GM18520 (cell line): ENCODE measurements at regions not wholly inside any gene's neighbourhood (a gene's known extent, or its start where the extent isn't known, plus 50 kb on each side); places are given as distances from the start of the nearest gene placed in this dataset.

ENCODE experiments used
- ATAC-seq: cut with Tn5 transposase; IDR thresholded peaks from one replicate; pipeline ENCODE4 v1.9.1; 2021; ENCODE audit not compliant: unreplicated experiment

DNA sequence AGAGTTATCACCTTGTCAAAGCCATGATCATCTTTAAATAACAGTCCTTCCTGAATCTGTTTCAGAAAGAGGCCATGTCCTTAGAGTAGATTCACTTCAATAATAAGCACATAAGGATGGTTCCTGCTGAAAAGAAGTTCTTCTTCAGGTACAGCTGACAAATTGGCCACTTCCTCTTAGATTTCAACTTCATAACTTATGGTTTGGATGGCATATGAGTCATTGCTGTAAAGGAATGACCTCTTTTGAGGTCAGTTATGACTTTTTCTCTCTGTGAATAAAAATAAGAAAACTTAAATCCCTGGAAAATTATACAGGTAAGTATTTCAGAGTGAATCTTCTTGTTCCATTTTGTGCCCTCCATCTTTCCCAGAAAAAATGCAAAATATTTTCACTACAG, 555.3 kb upstream of the ZNF462 start:
- no peak for ATAC-seq

DNA sequence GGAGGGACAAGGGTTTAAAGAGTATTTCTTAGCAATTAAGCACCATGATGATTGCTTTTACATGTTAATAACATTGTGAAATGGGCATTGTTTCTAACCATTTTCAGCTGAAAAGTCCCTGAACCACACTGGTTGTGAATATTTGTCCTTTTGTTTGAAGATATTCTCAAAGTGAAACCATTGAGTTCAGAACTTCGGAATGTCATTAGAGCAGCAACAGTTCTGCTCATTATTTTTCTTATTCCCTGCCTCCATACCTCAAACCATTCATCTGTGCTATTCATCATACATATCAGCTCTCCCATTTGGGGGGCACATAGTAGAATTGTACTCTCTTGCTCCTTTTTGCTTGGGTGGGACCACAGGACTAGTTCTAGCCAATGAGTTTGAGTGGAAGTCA, 553.0 kb upstream of the ZNF462 start:
- no peak for ATAC-seq

DNA sequence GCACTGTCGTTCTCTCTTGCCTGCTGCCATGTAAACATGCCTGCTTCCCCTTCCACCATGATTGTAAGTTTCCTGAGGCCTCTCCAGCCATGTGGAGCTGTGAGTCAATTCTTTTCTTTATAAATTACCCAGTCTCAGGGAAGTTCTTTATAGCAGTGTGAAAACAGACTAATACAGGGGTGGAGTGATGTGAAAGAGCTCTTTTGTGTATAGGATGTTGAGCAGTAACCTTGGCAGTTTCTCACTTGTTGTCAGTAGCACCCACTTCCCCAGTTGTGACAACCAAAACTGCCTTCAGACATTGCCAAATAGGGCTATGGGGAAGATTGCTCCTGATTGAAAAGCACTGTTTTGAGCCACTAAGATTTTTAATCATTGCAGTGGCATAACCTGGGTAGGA, 552.2 kb upstream of the ZNF462 start:
- ATAC-seq, result no peak

DNA sequence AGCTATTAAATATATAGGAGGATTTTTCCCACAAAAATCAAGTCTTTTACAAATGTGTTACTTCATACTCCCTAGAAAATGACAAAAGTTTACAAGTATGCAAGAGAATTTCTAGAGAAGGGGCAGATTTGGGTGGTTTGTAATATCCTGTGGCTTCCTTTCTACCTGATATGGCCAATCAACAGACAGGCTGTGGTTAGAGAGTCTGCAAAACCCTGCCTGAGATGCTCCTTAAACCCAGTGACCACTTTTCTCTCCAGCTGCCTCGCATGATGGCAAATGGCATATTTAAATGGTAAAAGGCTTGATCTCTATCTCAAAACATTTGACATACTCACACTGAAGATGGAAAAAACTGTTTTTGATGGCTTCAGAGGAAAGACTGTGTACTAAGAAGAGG, 550.1 kb upstream of the ZNF462 start:
- ATAC-seq, result no peak

DNA sequence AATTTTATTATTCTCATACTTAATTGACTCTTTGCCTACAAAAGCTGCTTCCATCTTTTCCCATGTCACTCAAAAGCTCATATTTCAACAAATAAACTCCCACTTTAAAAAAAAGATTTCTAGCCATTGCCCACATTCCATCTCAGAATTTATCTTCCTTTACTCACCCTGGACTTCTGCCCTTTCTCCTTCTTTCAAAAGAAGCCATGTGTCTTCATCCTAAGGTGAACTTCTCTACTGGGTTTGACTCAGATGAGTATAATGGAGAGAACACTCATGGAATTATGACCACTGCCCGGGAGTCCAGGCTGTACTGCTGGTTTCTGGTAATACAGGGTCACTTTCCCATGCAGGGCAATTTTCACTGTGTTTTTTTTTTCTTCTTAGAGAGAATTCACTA, 548.5 kb upstream of the ZNF462 start:
- ATAC-seq, result no peak

DNA sequence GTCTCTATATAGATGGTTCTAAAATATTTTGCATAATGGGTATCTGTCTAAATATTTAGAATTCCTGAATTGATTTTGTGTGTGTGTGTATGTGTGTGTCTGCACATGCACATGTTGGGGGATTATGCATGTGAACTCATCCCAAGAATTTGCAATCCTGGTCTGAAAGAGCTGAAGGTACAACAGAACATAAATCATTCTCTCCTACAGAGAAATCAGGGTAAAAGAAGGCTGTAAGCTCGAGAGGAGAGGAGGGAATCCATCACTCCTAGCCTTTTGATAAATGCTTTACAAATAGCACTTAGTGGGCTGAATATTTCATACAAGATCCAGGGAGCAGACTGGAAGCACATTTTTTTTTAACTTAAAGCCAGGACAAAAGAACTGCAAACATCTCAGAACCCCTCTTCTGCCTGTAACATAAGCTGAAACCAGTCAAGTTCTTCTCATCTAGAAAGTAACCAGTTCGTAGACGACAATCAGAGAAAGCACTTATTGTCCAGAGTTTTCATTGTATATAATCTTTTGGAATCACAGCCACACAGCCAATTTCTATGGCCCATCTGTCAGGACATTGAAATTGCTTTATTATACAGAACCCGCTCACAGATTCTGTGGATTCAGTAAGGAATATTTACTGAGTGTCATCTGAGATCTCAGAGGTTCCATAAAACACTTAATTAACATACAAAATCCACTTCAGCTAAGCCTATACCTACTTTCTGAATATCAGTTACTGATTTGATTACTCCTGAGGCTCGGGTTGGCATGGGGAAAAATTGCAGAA, 541.4 kb upstream of the ZNF462 start:
- no peak for ATAC-seq

DNA sequence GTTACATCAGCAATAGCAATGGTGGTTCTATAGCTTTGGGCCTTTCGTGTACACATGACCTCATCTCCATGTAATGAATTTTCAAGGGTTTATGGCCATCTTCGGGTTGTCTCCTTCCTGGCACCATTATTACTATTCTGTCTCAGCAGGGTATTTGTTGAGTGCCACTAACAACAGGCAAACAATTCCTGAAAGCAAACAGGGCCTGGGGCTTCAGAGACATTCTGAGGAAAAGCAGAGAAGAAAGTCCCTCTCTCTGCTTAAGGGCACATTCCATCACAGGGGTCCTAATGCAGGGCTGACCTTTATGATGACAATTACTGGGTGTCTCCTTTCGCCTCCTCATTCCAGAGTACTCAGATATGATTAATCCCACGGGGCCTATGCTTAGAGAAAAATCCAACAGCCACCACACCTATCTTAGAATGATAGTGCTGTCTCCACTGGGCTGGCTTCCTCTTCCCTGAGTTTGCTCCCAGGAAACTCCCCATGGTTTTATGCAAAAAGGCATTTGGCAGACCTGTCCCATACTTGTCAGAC, 540.2 kb upstream of the ZNF462 start:
- ATAC-seq, result no peak

DNA sequence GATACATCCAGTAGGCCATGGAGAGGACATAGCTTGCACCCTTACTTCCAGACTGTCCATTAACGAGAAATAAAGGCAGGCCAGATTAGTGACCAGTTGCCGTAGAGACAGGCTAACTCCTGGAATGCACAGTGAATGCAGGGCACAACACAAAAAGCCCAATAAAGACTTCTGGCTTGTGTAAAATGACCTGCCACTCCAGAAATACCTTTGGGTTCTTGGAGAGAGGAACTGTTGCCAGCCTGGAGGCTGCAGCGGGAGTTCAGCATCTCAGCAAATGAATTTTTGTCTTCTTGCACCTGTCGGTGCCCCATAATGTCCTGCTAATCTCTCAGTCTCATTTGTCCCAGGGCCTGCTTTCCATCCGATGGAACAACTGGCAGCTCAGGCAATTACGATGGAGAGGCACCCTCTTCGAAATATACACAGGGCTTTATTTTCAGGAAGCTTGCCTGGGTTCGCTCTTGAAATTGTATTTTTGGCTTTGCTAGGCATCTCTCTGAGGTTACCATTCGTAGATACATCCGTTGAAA, 538.8 kb upstream of the ZNF462 start:
- ATAC-seq, result no peak

DNA sequence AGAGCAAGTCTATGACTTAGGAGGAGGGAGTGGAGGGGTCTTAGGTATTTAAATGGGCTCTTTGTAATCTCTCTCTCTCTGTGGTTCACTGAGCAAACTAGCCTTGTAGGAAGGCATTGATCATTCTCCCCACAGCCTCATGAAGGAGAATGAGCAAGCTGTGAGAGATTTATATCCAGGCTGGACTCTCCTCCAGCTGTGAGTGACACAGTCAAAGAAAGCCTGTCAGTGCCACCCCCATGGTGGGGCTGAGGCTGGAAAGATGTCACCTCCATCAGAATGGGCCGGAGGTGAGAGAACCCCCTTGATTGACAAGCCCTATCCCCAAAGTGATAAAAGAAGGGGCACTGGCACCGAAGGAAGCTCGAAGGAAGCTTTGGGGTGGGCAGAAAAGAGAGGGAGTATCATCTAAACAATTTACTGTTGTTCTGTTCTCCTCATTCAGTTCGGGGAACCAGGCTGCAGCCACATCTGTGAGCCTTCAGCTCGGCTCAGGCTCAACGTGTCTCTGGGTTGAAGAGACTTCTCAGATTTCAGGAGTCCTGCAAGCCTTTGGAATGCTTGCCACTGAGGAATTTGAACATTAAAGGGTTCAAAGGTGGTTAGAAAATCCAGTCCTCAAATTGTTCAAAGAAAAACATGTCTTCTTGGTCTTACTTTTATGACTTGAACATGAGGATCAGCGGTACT, 538.2 kb upstream of the ZNF462 start:
- ATAC-seq, result no peak

DNA sequence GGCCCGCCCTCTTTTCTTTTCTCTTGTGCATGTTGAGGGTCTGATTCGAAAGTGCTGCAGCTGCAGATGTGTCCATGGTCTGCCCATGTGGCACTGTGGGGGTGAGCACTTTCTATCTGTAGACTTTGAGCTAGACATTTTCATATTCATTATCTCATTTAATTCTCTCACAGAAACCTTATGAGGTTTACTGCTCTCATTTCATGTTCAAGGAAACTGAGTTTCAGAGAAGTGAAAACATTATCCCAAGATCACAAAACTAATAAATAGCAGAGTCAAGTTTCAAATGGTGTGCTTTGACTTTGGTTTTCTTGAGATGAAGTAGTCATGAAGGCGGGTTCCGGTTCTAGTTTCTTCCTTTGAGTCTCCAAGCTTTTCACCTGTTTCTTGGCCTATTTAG, 536.5 kb upstream of the ZNF462 start:
- ATAC-seq, result no peak

DNA sequence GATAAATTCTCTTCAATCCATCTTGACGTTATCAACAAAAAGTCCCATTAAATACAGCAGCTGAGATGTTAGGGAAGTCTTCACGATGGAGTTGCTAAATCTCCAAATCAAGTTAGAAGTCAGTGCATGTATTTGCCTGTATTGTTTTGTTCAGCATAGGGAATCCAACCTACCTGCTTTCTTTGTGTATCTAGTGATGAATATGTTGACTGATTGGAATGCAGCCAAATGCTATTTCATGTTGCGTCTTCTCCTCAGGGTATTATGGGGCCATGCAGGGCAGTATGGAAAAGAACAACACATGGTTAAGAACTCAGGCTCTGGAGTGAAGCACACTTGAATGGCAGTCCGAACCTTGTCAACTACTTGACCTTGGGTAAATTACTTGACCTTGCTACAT, 529.5 kb upstream of the ZNF462 start:
- ATAC-seq, result no peak

DNA sequence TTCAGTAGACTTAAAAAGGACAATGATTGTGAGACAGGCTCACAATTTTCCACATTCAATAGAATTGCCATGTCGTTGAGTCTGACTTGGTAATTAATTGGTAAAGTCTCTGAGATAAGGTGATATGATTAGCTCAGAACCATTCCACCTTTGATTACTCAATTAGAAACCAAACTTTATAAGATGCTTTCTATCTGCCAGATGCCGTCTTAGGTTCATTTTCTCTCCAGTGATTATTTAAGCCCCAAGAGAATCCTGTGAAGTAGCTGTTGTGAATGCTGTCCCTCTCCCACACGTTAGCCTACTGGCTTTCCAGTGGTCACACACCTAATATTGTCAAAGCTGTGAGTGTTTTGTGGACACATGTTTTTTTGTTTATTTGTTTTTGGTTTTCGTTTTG, 528.9 kb upstream of the ZNF462 start:
- no peak for ATAC-seq

DNA sequence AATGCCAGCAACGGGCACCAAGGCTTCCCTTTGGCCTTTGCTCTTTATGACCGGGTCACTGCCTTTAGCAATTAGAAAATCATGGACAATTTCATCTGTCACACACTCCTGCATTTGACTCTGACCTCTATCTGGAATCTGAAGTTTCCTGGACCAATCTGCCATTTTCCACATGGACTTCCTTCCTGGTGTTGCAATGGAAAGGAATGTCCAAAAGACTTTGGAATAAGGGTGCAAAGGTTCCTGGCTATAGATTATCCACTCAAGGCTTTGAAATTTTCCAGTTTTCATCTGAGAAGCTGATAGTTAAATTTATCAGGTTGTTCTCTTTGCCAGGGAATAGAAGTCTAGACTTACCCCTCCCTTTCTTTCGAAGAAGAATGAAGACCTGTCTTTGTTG, 523.1 kb upstream of the ZNF462 start:
- no peak for ATAC-seq

DNA sequence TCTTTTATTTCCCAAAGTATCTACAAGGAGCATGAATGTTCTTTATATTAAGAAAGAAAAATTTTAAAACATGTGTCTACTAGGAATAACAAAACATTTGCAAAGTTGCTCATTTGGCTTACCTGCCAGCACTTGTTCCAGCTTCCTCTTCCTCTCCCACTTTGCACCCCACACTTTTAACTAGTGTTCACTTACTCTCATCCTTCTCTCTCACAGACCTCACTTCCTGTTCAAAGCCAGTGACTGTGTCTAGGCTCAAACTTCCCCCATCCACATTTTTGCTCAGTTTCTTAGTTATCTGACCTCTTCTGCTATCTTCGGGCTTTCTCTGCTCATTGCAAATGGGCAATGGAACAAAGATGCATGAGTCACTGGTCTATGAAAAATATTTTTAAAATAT, 512.2 kb upstream of the ZNF462 start:
- ATAC-seq, result no peak

DNA sequence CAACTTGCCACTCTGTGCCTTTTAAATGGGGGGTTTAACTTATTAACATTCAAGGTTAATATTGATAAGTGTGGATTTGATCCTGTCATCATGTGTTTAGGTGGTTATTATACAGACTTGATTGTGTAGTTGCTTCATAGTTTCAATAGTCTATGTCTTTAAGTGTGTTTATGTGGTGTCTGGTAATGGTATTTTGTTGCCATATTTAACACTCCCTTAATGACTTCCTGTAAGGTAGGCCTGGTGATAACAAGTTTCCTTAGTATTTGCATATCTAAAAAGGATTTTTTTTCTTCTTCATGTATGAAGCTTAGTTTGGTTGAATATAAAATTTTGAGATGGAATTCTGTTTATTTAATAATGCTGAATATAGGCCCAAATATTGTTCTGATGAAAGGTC, 506.0 kb upstream of the ZNF462 start:
- ATAC-seq, result no peak

DNA sequence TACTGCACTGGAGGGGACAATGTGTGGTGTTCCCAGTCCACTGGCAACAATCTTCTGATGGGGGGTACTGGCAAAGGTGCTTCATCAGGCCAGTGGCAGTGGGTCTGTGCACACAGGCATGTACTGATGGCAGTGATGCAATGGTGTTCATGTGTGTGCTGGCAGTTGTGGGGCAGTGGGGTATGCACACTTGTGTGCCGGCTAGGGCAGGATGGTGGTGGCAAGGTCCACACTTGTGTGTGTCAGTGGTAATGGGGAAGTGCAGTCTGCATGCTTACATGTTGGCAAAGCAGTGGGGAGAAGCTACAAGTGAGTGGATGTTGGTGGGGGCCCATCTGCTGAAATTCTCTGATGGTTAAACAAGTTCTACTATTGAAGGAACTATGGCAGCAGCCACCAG, 504.6 kb upstream of the ZNF462 start:
- ATAC-seq, result no peak

DNA sequence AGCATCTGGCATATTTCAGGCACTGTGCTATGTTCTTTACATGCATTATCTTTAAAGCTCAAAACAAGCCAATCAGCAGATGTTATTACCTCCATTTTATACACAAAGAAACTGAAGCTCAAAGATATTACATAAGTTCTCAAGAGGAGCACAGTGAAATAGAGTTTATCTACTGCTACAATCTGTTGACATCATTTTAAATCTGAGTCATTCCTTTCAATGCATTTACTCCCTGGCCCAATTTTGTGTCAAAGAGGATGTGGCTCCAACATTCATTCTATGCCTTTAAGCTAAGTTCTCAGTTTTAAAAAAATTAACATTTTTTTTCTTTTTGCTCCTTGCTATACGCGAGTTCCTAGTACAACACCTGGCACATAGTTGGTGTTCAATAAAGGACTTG, 486.3 kb upstream of the ZNF462 start:
- no peak for ATAC-seq

DNA sequence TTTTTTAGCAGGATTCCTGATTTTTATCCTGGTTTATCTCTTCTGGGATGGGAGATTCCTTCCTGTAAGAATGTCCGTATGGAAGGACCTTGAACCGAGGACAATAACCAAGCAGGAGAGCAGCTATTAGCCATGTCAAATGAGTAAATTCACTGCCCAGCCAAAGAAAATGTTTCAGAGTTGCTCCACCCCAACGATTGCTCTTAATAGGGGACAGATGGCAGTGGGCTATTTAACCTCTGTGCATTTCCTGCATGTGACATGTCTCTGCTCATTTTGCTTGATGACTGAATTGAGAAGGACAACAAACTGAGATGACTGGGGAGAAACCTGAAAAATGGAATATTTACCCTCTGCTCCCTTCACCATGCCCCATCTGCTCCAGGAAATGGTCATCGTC, 479.9 kb upstream of the ZNF462 start:
- ATAC-seq, result no peak

DNA sequence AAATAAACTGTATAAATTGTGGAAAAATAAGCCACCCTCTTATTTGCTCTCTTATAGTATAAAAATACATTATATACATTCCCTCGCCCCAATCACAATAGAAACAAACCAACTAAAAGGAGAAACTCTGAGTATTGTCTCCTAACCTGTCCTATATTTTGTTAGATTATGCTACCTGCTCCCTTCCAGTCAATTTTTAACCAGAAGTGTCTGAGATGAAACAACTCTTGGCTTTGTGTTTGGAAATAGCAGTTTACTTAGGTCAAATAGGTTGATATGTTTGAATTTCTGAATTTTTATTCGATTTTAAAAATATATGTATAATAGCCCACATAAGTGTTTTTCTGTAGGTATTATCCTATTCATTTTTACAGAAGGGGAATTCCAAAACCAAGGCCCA, 475.0 kb upstream of the ZNF462 start:
- no peak for ATAC-seq

DNA sequence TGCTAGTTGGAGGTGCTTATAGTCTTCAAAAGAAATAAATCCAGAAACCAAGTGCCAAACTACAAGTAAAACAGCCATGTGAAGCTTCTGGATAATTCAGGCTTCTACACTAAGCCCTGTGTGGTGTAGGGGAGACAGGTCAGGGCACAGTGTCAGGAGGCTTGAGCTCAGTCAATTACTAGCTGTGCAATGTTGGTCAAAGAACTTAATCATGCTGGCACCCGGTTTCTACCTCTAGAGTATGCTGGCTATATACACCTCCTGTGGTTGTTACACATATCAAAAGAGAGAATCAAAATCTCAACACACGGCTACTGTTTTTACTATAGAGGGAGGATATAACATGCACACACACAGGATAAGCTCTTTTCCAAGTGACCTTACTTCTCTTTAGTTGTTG, 469.7 kb upstream of the ZNF462 start:
- no peak for ATAC-seq

DNA sequence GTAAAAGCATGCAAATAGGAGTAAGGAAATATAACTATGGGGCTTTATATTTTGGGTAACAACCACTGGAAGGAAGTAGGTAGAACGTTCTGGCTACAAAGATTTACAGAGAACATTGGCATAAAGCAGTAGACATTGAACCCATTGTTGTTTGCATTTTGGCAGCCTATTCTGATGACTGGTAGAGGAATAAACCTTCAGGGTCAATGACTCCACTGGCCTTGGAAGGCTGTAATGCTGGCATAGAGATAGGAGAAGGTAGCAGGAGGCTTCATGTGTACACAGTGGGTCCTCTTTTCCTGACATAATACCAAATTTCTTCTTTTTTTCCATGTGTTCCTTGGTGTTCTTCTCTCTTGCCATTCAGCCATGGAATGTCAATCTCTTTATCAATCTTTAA, 462.8 kb upstream of the ZNF462 start:
- no peak for ATAC-seq

DNA sequence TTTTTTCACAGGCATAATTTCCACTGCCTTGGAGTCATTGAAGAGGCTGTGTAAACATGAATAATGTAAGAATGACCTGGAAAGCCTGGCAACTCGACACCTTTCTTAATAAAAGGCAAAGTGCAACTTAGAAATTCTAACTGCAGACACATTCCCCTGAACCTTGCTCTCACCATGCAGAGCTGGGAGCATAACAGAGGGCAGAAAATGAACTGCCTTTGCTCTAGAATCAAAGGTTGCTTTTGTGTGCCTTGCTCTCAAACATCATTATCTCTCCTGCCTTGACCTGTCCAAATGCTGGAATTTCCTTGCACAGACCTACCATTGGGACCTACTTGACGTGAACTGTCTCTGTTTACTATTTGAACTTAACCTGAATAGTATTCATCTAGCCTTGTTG, 462.0 kb upstream of the ZNF462 start:
- no peak for ATAC-seq
